Trophoblast cell (in vitro differentiated cells and primary cell): ENCODE measurements at regions not wholly inside any gene's neighbourhood (a gene's known extent, or its start where the extent isn't known, plus 50 kb on each side); places are given as distances from the start of the nearest gene placed in this dataset.

ENCODE experiments used
- DNase-seq, 2 donors: peaks; one replicate each; pipeline ENCODE4 v3.0.0-alpha.2; 2016
- H2AFZ ChIP-seq: 2 replicates; pipeline ENCODE4 v1.6.1; 2013; ENCODE audit warnings: low read length, moderate library complexity, mild to moderate bottlenecking; ENCODE audit not compliant: insufficient read depth, poor library complexity
- H2AK5ac ChIP-seq: 2 replicates; pipeline ENCODE4 v1.6.1; 2013; ENCODE audit warnings: mild to moderate bottlenecking, low read length
- H2BK120ac ChIP-seq: 2 replicates; pipeline ENCODE4 v1.6.1; 2013; ENCODE audit warnings: low read length, mild to moderate bottlenecking, moderate library complexity; ENCODE audit not compliant: insufficient read depth, poor library complexity
- H2BK12ac ChIP-seq: 2 replicates; pipeline ENCODE4 v1.6.1; 2013; ENCODE audit warnings: mild to moderate bottlenecking, low read length, moderate library complexity
- H2BK5ac ChIP-seq: 2 replicates; pipeline ENCODE4 v1.6.1; 2013; ENCODE audit warnings: low read length, low read depth, moderate library complexity, mild to moderate bottlenecking; ENCODE audit not compliant: poor library complexity
- H3K14ac ChIP-seq: 2 replicates; pipeline ENCODE4 v1.6.1; 2013; ENCODE audit warnings: mild to moderate bottlenecking, low read length
- H3K18ac ChIP-seq: 2 replicates; pipeline ENCODE4 v1.6.1; 2013; ENCODE audit warnings: mild to moderate bottlenecking, low read length
- H3K23ac ChIP-seq: 2 replicates; pipeline ENCODE4 v1.6.1; 2013; ENCODE audit warnings: low read length
- H3K27ac ChIP-seq: 2 replicates; pipeline ENCODE4 v1.5.1; 2013; ENCODE audit warnings: low read depth, mild to moderate bottlenecking, inconsistent platforms, low read length, moderate library complexity
- H3K27me3 ChIP-seq: 2 replicates; pipeline ENCODE4 v1.6.1; 2013; ENCODE audit warnings: inconsistent platforms, mild to moderate bottlenecking, low read length, moderate library complexity; ENCODE audit not compliant: insufficient read depth
- H3K36me3 ChIP-seq, 2 experiments: 1 replicate in 1 of 2; 2 replicates in 1 of 2; pipeline ENCODE4 v1.6.1; 2013; ENCODE audit warnings: low read length in 2 of 2, mild to moderate bottlenecking in 2 of 2, moderate library complexity in 1 of 2; ENCODE audit not compliant: insufficient read depth in 2 of 2, control insufficient read depth in 1 of 2
- H3K4ac ChIP-seq: 2 replicates; pipeline ENCODE4 v1.6.1; 2013; ENCODE audit warnings: low read depth, mild to moderate bottlenecking, low read length, moderate library complexity
- H3K4me1 ChIP-seq, 2 experiments: 1 replicate in 1 of 2; 2 replicates in 1 of 2; pipeline ENCODE4 v1.6.1; 2013; ENCODE audit warnings: low read length in 2 of 2, mild to moderate bottlenecking in 2 of 2, moderate library complexity in 1 of 2; ENCODE audit not compliant: insufficient read depth in 2 of 2, control insufficient read depth in 1 of 2
- H3K4me2 ChIP-seq: 2 replicates; pipeline ENCODE4 v1.6.1; 2013; ENCODE audit warnings: inconsistent platforms, mild to moderate bottlenecking, low read length, moderate library complexity
- H3K4me3 ChIP-seq: 2 replicates; pipeline ENCODE4 v1.5.1; 2013; ENCODE audit warnings: mild to moderate bottlenecking, low read depth, low read length, inconsistent platforms
- H3K79me1 ChIP-seq: one replicate; pipeline ENCODE4 v1.6.1; 2013; ENCODE audit warnings: low read length
- H3K79me2 ChIP-seq: 2 replicates; pipeline ENCODE4 v1.6.1; 2013; ENCODE audit warnings: low read length, mild to moderate bottlenecking; ENCODE audit not compliant: control insufficient read depth, insufficient read depth, poor library complexity
- H3K9ac ChIP-seq: 2 replicates; pipeline ENCODE4 v1.6.1; 2013; ENCODE audit warnings: mild to moderate bottlenecking, low read length
- H3K9me3 ChIP-seq: 2 replicates; pipeline ENCODE4 v1.6.1; 2013; ENCODE audit warnings: low read depth, mild to moderate bottlenecking, control low read depth, inconsistent platforms, low read length; ENCODE audit not compliant: insufficient read depth
- H4K12ac ChIP-seq: 2 replicates; pipeline ENCODE4 v1.6.1; 2013; ENCODE audit warnings: low read depth, mild to moderate bottlenecking, low read length, moderate library complexity
- H4K8ac ChIP-seq: 2 replicates; pipeline ENCODE4 v1.6.1; 2013; ENCODE audit warnings: low read depth, mild to moderate bottlenecking, low read length, moderate library complexity
- H4K91ac ChIP-seq: one replicate; pipeline ENCODE4 v1.6.1; 2013; ENCODE audit warnings: low read depth, mild to moderate bottlenecking, low read length, moderate library complexity
- WGBS: extraction: QIAGEN DNeasy Blood & Tissue Kit; methylation state at CpG from one replicate; pipeline ENCODE4 v1.1.7; 2013; ENCODE audit warnings: missing lambda C conversion rate; ENCODE audit not compliant: insufficient read length, insufficient coverage; ENCODE audit errors: extremely low coverage; 5-methylcytosine and 5-hydroxymethylcytosine counted together

DNA sequence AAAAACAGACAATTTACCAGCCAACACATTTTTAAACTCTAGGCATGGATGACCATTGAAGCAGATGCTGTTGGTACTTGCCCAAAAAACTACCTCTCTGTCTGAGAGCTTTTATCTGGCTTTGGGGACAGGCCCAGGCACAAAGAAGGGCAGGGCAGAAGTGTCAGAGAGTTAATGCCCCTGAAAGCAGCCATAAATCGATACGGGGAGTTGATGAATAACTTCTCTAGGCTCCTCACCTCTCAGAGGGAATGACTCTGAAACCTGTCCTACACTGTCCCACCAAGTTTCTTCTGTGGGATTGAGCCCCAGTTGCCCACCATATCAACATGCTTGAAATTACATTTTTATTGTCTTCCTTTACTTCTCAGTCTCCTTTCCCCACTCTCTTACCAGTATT, 113.0 kb upstream of the DAAM1 start:
- H3K14ac ChIP-seq = no peak overlapping the region
- H4K91ac ChIP-seq = peak overlapping the region; percentile 13
- H2AK5ac ChIP-seq = no peak overlapping the region
- no peak overlapping the region for H2BK5ac ChIP-seq
- H3K4me3 ChIP-seq = no peak overlapping the region
- H3K4me1 ChIP-seq = no peaks in the 10 kb centered on the region
- no peak overlapping the region for H3K9ac ChIP-seq
- H3K27ac ChIP-seq = no peak overlapping the region
- no peak overlapping the region for H3K4me2 ChIP-seq
- no CpG with 5 or more reads among the region's 2 CpGs for WGBS
- no peaks in the 10 kb centered on the region for H3K79me2 ChIP-seq
- no peaks in the 10 kb centered on the region for H3K36me3 ChIP-seq
- H4K8ac ChIP-seq = no peak overlapping the region
- H3K79me1 ChIP-seq = no peaks in the 10 kb centered on the region
- H3K27me3 ChIP-seq = no peaks in the 10 kb centered on the region
- no peak overlapping the region for H2BK120ac ChIP-seq
- H2AFZ ChIP-seq = no peak overlapping the region
- H3K9me3 ChIP-seq = no peaks in the 10 kb centered on the region
- H2BK12ac ChIP-seq = no peak overlapping the region
- H4K12ac ChIP-seq = no peak overlapping the region
- no peak overlapping the region for H3K18ac ChIP-seq
- H3K4ac ChIP-seq = no peak overlapping the region
- H3K23ac ChIP-seq = no peak overlapping the region
- no peak for DNase-seq

DNA sequence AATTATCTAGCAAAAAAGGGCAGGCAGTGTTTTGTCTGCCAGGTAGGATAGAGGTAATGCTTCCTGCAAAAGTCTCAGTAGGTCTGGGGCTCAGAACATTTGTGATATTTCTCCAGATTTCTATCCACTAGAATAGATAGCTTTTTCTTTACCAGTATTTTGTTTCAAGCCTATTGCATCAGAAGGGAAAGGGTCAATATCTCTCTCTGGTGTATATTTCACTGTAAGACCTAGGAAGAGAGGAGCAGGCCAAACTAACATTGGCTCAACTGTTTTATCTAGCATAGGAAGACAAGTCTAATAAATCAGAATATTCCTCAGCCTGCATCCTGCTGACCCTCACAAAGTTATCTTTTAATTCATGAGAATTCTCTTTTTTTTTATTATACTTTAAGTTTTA, 106.7 kb upstream of the DAAM1 start:
- Histone ChIP-seq H4K12ac (no peak overlapping the region), H3K9me3 (no peaks in the 10 kb centered on the region), H3K27ac (no peak overlapping the region), H3K9ac (no peak overlapping the region), H3K18ac (no peak overlapping the region), H3K4me3 (no peak overlapping the region), H3K36me3 (no peaks in the 10 kb centered on the region), H2BK120ac (no peak overlapping the region), H3K79me1 (no peaks in the 10 kb centered on the region), H3K23ac (no peak overlapping the region), H3K14ac (no peak overlapping the region), H2BK12ac (no peak overlapping the region), H4K8ac (no peak overlapping the region), H3K27me3 (no peaks in the 10 kb centered on the region), H3K4me1 (no peaks in the 10 kb centered on the region), H3K4me2 (no peak overlapping the region), H2AFZ (no peak overlapping the region), H2BK5ac (no peak overlapping the region), H4K91ac (no peak overlapping the region), H3K4ac (no peak overlapping the region), H3K79me2 (no peaks in the 10 kb centered on the region), H2AK5ac (no peak overlapping the region)
- DNase-seq = no peak

DNA sequence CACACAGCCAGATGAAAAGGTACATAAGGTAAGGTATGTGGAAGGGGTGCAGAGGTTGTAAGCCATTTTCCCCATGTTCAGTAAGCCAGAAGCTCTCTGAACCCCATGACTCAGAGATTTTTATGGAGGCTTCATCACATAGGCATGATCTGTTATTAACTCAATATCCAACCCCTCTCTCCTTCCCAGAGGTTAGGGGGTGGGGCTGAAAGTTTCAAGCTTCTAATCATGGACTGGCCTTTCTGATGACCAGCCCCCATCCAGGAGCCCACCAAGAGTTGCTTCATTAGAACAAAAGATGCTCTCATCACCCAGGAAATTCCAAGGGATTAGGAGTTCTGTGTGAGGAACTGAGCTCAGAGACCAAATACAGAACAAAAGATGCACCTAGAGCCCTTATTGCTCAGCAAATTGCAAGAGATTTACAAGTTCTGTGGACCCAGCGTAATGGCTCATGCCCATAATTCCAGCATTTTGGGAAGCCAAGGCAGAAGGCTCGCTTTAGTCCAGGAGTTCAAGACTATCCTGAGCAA, 103.2 kb upstream of the DAAM1 start:
- Histone ChIP-seq H2AFZ (no peak overlapping the region), H3K27me3 (no peaks in the 10 kb centered on the region), H3K4ac (no peak overlapping the region), H3K27ac (no peak overlapping the region), H2BK120ac (no peak overlapping the region), H3K36me3 (no peaks in the 10 kb centered on the region), H3K79me1 (no peaks in the 10 kb centered on the region), H3K9me3 (no peaks in the 10 kb centered on the region), H4K8ac (no peak overlapping the region), H3K4me3 (no peak overlapping the region), H3K9ac (no peak overlapping the region), H2BK5ac (no peak overlapping the region), H3K14ac (no peak overlapping the region), H4K12ac (no peak overlapping the region), H2AK5ac (no peak overlapping the region), H3K4me1 (no peaks in the 10 kb centered on the region), H3K18ac (no peak overlapping the region), H3K79me2 (no peaks in the 10 kb centered on the region), H4K91ac (no peak overlapping the region), H3K4me2 (no peak overlapping the region), H3K23ac (no peak overlapping the region), H2BK12ac (no peak overlapping the region)
- DNase-seq = no peak
- no CpG with 5 or more reads among the region's 2 CpGs for WGBS

DNA sequence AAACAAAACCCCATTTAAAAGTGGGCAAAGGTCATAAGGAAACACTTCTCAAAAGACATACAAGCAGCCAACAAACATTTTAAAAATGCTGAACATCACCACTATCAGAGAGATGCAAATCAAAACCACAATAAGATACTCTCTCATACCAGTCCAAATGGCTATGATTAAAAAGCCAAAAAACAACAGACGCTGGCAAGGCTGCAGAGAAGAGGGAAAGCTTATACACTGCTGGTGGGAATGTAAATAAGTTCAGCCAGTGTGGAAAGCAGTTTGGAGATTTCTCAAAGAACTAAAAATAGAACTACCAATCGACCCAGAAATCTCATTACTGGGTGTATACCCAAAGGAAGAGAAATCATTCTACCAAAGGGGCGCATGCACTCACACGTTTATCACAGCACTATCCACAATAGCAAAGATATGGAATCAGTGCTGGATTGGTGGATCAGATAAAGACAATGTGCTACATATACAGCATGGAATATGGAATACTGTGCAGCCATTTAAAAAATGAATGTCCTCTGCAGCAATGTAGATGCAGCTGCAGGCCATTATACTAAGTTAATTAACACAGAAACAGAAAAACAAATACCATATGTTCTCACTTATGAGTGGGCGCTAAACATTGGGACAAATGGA, 102.1 kb upstream of the DAAM1 start:
- no CpG with 5 or more reads among the region's 5 CpGs for WGBS

More for the DNA sequence above, 102.1 kb upstream of the DAAM1 start:
- Histone ChIP-seq H3K4me3 (no peak overlapping the region), H3K4ac (no peak overlapping the region), H3K4me1 (no peaks in the 10 kb centered on the region), H3K79me1 (no peaks in the 10 kb centered on the region), H3K27ac (no peak overlapping the region), H2BK120ac (no peak overlapping the region), H3K18ac (no peak overlapping the region), H4K12ac (no peak overlapping the region), H2BK12ac (no peak overlapping the region), H4K91ac (no peak overlapping the region), H3K27me3 (no peaks in the 10 kb centered on the region), H2AFZ (no peak overlapping the region), H3K79me2 (no peaks in the 10 kb centered on the region), H2BK5ac (no peak overlapping the region), H3K9me3 (no peaks in the 10 kb centered on the region), H3K9ac (no peak overlapping the region), H4K8ac (no peak overlapping the region), H3K14ac (no peak overlapping the region), H3K4me2 (no peak overlapping the region), H3K23ac (no peak overlapping the region), H3K36me3 (no peaks in the 10 kb centered on the region), H2AK5ac (no peak overlapping the region)
- no peak for DNase-seq
